Ishikawa (cell line): ENCODE measurements at regions not wholly inside any gene's neighbourhood (a gene's known extent, or its start where the extent isn't known, plus 50 kb on each side); places are given as distances from the start of the nearest gene placed in this dataset.

Experiments used
- CEBPB ChIP-seq: IDR thresholded peaks from 2 replicates; pipeline ENCODE4 v1.6.1; 2012
- CREB1 ChIP-seq: IDR thresholded peaks from 2 replicates; pipeline ENCODE4 v1.6.1; 2012; ENCODE audit warnings: low read depth
- EGR1 ChIP-seq: IDR thresholded peaks from 2 replicates; pipeline ENCODE4 v1.6.1; 2012
- EP300 ChIP-seq: IDR thresholded peaks from 2 replicates; pipeline ENCODE4 v1.6.1; 2012; ENCODE audit warnings: borderline replicate concordance
- FOXM1 ChIP-seq: IDR thresholded peaks from 2 replicates; pipeline ENCODE4 v1.6.1; 2012; ENCODE audit warnings: low read depth, borderline replicate concordance
- NFIC ChIP-seq: IDR thresholded peaks from 2 replicates; pipeline ENCODE4 v1.6.1; 2012
- RAD21 ChIP-seq: IDR thresholded peaks from 2 replicates; pipeline ENCODE4 v1.6.1; 2012; ENCODE audit warnings: low read depth
- TAF1 ChIP-seq: IDR thresholded peaks from 2 replicates; pipeline ENCODE4 v1.6.1; 2012; ENCODE audit warnings: low read depth, mild to moderate bottlenecking
- TCF12 ChIP-seq: IDR thresholded peaks from 2 replicates; pipeline ENCODE4 v1.6.1; 2012; ENCODE audit warnings: low read depth
- TEAD4 ChIP-seq: IDR thresholded peaks from 2 replicates; pipeline ENCODE4 v1.6.1; 2012
- YY1 ChIP-seq: IDR thresholded peaks from 2 replicates; pipeline ENCODE4 v1.6.1; 2012; ENCODE audit warnings: low read depth
- ZBTB7A ChIP-seq: IDR thresholded peaks from 2 replicates; pipeline ENCODE4 v1.6.1; 2012; ENCODE audit warnings: low read depth
- TF ChIP-seq, protein P1 (sequence below): IDR thresholded peaks from 2 replicates; pipeline ENCODE4 v1.6.1; 2012
- TF ChIP-seq, protein P2 (sequence below): IDR thresholded peaks from 2 replicates; pipeline ENCODE4 v1.6.1; 2012; ENCODE audit warnings: low read depth, mild to moderate bottlenecking
- TF ChIP-seq, protein P3 (sequence below): IDR thresholded peaks from 2 replicates; pipeline ENCODE4 v1.6.1; 2012

DNA sequence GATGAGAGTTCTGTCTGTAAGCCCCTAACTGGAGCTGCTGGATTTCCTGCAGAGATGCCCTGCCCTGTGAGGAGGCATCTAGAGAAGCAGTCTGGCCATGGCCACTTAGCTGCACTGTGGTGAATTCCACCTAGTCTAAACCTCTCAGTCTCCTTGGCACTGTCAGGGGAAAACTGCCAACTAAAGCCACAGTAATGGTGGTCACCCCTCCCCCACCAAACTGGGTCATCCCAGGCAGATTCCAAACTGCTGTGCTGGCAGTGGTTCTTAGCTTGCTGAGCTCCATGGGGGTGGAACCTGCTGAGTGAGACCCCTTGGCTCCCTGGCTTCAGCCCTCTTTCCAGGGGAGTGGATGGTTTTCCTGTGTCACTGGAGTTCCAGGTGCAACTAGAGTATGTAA is 740.6 kb downstream of the RWDD3 start:
- TF ChIP-seq TEAD4 (no peak), TAF1 (no peak), CREB1 (no peak), ZBTB7A (no peak), EP300 (no peak)
- TF ChIP-seq, protein P1, sequence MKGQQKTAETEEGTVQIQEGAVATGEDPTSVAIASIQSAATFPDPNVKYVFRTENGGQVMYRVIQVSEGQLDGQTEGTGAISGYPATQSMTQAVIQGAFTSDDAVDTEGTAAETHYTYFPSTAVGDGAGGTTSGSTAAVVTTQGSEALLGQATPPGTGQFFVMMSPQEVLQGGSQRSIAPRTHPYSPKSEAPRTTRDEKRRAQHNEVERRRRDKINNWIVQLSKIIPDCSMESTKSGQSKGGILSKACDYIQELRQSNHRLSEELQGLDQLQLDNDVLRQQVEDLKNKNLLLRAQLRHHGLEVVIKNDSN: no peak

DNA sequence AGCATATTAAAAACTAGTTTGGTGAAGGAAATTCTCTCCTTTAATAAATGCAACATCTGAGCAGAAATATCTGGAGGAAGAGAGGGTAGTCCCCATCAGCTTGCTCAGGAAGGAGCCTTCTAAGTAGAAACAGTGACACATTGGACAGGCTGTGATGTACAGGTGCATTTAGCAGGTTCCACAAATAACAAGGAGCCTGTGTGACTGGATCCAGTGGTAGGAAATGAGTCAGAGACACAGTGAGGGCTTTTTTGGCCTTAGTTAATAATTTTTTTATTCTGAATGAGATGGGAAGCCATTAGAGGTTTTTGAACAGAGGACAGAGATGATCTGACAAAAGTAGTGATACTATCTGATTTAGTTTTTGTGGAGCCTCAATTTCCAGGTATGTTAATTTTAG is 738.9 kb upstream of the PTBP2 start:
- TF ChIP-seq TEAD4 (no peak), CEBPB (no peak), YY1 (no peak), ZBTB7A (no peak), FOXM1 (no peak), EGR1 (no peak), NFIC (no peak)
- TF ChIP-seq, protein P2, sequence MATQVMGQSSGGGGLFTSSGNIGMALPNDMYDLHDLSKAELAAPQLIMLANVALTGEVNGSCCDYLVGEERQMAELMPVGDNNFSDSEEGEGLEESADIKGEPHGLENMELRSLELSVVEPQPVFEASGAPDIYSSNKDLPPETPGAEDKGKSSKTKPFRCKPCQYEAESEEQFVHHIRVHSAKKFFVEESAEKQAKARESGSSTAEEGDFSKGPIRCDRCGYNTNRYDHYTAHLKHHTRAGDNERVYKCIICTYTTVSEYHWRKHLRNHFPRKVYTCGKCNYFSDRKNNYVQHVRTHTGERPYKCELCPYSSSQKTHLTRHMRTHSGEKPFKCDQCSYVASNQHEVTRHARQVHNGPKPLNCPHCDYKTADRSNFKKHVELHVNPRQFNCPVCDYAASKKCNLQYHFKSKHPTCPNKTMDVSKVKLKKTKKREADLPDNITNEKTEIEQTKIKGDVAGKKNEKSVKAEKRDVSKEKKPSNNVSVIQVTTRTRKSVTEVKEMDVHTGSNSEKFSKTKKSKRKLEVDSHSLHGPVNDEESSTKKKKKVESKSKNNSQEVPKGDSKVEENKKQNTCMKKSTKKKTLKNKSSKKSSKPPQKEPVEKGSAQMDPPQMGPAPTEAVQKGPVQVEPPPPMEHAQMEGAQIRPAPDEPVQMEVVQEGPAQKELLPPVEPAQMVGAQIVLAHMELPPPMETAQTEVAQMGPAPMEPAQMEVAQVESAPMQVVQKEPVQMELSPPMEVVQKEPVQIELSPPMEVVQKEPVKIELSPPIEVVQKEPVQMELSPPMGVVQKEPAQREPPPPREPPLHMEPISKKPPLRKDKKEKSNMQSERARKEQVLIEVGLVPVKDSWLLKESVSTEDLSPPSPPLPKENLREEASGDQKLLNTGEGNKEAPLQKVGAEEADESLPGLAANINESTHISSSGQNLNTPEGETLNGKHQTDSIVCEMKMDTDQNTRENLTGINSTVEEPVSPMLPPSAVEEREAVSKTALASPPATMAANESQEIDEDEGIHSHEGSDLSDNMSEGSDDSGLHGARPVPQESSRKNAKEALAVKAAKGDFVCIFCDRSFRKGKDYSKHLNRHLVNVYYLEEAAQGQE: no peak
- TF ChIP-seq, protein P3, sequence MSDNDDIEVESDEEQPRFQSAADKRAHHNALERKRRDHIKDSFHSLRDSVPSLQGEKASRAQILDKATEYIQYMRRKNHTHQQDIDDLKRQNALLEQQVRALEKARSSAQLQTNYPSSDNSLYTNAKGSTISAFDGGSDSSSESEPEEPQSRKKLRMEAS: no peak

DNA sequence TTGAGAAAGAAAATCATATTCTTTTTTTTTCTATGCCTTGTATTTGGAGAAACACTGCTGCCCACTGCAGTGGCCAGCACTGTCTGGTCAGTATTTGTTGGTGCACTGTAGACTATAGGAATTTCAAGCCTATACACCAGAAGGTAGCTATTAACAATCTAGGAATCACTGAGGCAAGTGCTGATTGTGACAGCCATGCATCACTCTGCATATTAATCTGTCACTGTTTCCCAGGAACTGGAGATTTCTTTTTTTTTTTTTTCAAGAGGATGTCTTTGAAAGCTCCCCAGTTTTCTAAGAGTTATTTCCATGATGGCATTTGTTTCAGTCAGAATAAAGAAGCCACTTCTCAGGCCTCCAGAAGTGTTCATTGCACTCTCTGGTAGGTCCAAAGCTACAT is 737.8 kb upstream of the PTBP2 start:
- TF ChIP-seq CEBPB (no peak), CREB1 (no peak), NFIC (no peak), EGR1 (no peak), YY1 (no peak), ZBTB7A (no peak), TEAD4 (no peak), TAF1 (no peak), FOXM1 (no peak), RAD21 (no peak), EP300 (no peak)
- TF ChIP-seq, protein P1: no peak
- TF ChIP-seq, protein P3: no peak
- TF ChIP-seq, protein P2: no peak

DNA sequence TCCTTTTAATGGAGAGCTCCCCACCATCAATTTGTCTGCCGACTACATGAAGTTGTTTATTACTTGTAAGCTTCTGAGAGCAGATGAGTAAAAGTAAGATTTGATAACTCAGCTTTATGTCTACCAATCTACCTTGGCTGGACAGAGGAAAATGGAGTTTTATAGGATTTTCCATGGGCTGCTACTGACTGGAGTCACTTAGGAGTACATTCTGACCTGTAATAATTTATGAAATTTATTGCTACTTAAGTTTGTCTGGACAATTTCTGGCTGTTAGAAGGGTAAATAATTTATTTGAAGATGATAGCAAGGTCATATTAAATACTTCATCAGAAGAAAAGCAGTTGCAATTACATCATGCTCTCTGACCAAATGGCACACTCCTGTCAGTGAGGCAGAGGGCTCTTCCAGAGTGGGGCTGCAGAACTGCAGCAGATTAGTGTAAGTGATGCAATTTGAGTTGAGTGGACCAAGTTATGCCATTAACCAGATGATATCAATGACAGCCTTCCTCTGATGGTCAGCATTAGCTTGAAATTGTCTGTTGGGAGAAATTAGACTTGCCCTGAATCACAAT is 736.7 kb upstream of the PTBP2 start:
- TF ChIP-seq FOXM1 (no peak), NFIC (no peak)
- TF ChIP-seq, protein P1: no peak

DNA sequence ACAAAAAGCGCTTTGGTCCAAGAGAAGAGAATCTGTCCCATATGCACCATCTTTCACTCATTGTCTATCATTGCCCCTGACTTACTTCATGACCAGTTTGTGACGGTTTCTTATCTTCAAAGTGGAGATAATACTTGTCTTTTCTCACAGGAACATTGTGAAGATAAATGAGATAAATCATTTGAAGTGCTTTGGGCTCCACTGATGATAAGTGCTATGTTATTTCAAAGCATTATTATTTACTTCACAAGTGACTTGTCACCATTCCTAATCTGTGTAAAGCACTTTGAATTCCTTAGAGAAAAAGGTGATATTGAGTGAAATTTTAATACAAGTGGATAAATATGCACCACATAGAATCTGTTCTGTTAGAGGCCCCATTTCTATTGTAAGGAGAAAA is 731.6 kb upstream of the PTBP2 start:
- no peak for TF ChIP-seq RAD21
- no peak for TF ChIP-seq NFIC
- TF ChIP-seq, protein P1: no peak
- TF ChIP-seq, protein P3: no peak
- TF ChIP-seq FOXM1: no peak
- TF ChIP-seq CREB1: no peak
- TF ChIP-seq EGR1: no peak
- TF ChIP-seq YY1: no peak
- TF ChIP-seq EP300: no peak
- TF ChIP-seq, protein P2: no peak
- TF ChIP-seq TAF1: no peak
- no peak for TF ChIP-seq TCF12
- TF ChIP-seq TEAD4: no peak
- no peak for TF ChIP-seq CEBPB
- TF ChIP-seq ZBTB7A: no peak
